NCI-H146 (cell line): ENCODE measurements at regions not wholly inside any gene's neighbourhood (a gene's known extent, or its start where the extent isn't known, plus 50 kb on each side); places are given as distances from the start of the nearest gene placed in this dataset.

ENCODE experiments used
- DNase-seq: peaks from one replicate; lab custom pipeline; 2025; lab: John Stamatoyannopoulos, UW

- DNase-seq, result no peak
Measured at GRCh38 chr2:103276869-103277268, 515.0 kb downstream of the TMEM182 start.

GRCh38 chr2:103284750-103285149, 522.9 kb downstream of the TMEM182 start:
- no peak for DNase-seq

DNA sequence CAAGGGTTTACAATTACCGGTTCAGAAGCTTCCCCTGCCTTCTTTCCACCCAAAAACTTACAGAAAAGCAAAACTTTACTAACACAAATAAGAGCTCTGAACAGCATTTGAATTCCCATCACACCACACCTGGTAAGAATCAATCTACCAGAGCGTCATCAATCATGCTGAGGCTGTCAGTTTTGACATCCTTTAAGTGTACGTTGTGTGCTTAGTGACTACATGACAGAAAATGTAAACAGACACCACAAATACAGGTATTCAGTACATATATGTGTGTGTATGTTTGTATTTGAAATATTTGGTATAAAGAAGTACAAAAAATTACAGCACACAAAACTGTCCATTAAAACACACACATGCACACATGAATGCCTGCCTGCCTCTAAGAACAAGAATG, 523.5 kb downstream of the TMEM182 start:
- DNase-seq, result no peak

- DNase-seq, result no peak
Measured at GRCh38 chr2:103287746-103288145, 525.9 kb downstream of the TMEM182 start.

- no peak for DNase-seq
Measured at GRCh38 chr2:103288696-103289095, 526.9 kb downstream of the TMEM182 start.

- no peak for DNase-seq
Measured at GRCh38 chr2:103289105-103289725, 527.4 kb downstream of the TMEM182 start.

DNA sequence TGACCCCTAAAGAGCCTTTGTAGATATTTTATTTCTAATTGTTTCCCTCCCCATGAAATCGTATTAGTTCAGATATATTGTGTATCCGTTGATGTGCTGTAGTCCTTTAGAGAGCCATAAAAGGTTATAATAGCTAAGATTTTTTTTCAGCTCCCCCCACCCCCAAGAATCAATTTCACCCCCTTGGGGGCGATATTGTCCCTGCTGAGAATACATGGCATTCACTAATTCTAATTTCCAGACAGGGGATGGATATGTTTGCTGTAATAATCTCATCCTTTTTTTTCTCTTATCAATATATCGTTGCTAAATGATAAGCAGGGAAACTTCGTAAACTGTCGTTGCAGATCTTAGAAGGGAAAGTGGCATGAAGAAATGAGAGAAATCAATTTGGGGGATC, 530.7 kb downstream of the TMEM182 start:
- no peak for DNase-seq

DNA sequence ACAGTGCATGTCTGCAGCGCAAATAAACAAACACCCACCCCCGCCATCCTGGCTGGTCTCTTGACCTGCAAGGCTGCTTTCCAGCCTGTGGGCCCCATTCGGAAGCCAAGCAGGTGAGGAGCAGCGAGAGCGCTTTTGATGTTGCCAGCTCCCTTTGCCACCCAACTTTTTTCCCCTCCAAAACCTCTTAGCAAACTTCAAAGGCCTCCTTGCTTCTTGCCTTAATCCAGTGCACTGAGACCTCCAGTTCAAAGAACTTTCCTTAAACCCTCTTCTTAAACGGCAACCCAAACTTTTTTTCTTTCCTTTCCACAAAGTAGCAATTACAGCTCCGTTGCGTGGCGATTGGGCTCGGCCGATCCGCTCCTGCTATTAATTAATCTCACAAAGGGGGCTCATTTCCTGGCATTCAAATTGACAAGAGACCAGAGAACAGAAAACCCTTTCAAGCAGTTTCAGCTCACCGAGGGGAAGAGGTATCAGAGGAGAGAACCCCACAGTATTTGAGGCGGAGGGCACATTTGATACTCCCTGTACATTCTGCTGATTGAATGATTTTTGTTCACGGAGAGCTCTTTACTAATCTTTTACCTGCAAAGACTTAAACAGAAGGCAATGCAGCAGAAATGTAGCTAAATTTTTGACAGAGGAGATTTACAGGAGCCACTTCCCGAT, 531.4 kb downstream of the TMEM182 start:
- no peak for DNase-seq

DNA sequence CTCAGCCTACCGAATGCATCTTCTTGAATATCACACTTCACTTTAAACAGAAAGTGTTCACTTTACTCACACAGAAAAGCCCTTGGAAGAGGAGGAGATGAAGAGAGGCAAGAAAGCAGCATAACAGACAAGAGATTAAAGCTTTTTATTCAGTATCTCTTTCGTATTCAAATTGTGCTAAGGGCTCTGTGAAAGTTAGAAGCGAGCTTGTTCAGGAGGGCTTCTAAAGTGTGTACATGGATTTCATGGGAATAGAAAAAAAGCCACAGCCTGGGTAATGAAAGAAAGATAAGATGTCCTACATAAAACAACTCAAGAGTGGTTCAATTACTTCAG, 531.9 kb downstream of the TMEM182 start:
- no peak for DNase-seq

DNA sequence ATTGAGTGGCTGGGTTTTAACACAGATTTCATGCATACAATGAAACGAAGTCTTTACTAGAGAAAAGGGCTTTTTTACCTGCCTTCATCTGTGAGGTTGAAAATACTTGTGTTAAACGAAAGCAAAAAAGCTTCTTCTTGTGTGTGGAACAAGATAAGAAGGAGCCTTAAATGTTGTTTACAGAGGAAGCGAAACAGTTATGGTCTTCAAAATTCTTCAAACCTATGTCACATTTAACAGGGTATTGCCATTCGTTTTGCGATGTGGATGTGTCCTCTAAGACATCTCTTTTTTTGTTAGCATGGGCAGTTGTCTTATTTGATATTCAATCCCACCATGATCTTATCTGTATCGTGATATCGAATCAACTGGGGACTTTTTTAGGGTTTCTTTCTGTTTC, 532.6 kb downstream of the TMEM182 start:
- no peak for DNase-seq

GRCh38 chr2:103295591-103295990, 533.8 kb downstream of the TMEM182 start:
- no peak for DNase-seq

- no peak for DNase-seq
Measured at GRCh38 chr2:103324671-103325070, 562.8 kb downstream of the TMEM182 start.

GRCh38 chr2:103327386-103327785, 565.6 kb downstream of the TMEM182 start:
- no peak for DNase-seq

DNA sequence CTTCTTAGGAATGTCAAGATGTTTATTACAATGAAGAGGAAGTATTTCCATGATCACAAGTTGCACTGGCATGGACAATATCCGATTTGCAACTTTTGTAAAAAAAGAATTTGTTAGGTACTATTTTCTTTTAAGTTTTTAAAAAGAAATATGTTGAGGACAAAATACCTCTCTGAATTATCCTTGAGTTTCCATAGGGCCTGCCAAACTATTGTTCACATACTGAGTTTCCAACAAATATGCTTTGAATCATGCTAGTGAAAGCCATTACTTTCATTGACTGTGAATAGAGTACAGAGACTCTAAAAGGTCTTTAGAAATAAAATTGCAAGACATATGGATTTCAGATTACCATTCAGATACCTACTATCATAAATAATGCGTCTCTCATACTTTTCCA, 566.1 kb downstream of the TMEM182 start:
- no peak for DNase-seq

- no peak for DNase-seq
Measured at GRCh38 chr2:103335403-103335802, 573.6 kb downstream of the TMEM182 start.

GRCh38 chr2:103338819-103339218, 577.0 kb downstream of the TMEM182 start:
- DNase-seq, result no peak

- no peak for DNase-seq
Measured at GRCh38 chr2:103346780-103347179, 584.9 kb downstream of the TMEM182 start.

- no peak for DNase-seq
Measured at GRCh38 chr2:103353774-103354173, 591.9 kb downstream of the TMEM182 start.

DNA sequence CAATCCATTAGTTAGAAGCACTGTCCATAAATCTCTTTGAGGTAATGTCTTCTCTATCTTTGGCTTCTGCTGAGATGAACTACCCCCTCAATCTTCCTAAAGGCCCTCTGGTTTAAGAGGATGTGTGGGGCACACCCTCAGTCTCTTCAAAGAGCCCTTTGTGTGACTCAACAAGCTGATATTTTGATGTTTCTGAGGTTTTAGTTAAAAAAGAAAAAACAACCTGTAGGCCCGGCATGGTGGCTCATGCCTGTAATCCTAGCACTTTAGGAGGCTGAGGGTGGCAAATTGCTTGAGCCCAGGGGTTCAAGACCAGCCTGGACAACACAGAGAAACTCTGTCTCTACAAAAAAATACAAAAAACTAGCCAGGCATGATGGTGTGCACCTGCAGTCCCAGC, 593.5 kb downstream of the TMEM182 start:
- DNase-seq, result no peak

GRCh38 chr2:103361712-103362111, 599.9 kb downstream of the TMEM182 start:
- DNase-seq, result no peak

DNA sequence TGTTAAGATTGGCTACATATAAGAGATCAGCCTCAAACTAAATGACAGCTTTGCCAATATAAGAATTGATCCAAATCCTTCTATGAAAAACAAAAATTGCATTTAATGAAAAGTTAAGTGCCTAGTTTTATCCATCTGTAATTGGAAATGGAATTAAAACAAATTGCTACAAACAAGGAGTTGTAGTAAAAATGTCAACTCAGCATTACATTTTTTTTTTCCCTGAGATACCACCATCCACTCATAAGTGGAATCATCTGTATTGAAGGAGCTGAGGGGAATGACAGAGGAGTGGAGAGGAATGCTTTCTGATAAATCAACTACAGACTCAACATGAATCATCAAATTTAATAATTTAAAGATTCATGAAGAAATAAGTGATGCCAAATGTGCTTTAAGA, 601.8 kb downstream of the TMEM182 start:
- no peak for DNase-seq

DNA sequence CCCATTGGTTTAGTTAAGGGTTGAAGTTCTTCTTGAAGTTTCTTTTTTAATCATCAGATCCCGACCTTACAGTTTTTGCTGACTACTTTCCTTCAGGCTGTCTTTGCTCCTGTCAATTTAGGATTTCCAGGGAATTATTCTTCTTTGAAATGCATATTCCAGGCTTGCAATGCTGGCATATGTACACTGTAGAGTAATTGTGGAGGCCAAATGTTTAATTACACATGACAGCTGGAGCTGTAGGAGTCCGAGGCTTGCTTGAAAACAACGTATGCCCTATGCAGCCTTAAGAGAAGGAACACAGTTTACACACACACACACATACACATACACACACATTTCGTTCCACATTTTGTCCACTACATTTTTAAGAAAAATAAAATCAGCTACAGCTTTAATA, 602.3 kb downstream of the TMEM182 start:
- DNase-seq, result no peak

DNA sequence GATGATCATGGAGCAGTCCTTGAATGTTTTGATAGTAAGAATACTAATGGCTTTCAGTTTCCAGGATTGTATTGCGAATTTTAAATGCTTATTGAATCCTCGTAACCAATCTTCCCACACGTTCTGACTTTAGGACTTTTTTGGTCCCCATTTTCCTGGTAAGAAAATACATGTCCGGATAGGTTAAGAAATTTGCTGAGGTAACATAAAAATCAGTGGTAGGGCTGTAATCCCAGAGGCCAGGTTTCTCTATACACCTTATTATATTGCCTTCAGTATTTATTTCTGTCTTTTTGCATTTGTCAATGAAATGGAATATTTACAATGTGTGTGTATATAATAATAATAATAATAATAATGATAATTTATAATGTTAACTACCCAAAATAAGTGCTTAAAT, 603.2 kb downstream of the TMEM182 start:
- DNase-seq, result no peak

- no peak for DNase-seq
Measured at GRCh38 chr2:103367877-103368276, 606.0 kb downstream of the TMEM182 start.
